ENCODE measurements at regions not wholly inside any gene's neighbourhood (a gene's known extent, or its start where the extent isn't known, plus 50 kb on each side); places are given as distances from the start of the nearest gene placed in this dataset.

DNA sequence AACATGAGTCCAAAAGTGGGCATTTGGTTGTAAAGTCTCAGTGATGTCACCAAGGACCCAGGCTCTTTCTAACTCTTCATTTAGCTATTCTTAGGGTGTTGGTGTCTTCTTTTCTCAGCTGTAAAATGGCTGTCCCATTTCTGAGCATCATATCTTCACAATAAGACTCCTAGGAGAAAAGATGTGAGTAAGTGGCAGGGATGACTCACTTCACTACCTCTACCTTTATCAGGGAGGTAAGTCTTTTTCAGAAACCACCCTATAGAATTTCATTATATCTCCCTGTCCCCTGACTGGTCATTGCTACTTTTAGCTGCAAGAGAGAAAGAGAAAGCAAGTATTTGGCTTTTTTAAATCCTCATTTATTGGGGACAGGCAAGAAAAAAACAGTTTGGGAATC is 300.2 kb upstream of the RBMS3 start:
- TF ChIP-seq GATA2 (IDR thresholded peaks at IDR 0.05; ENCODE audit: low read depth, low read length) (no peak), GATA3 (IDR thresholded peaks at IDR 0.05; ENCODE audit: low read depth, low read length) (no peak)

Measured in SH-SY5Y (cell line).